Colonic mucosa (tissue), 4 donors: ENCODE measurements at regions not wholly inside any gene's neighbourhood (a gene's known extent, or its start where the extent isn't known, plus 50 kb on each side); places are given as distances from the start of the nearest gene placed in this dataset.

Experiments
- DNase-seq: peaks from one replicate; pipeline ENCODE4 v3.0.0-alpha.2; 2020
- H3K27ac ChIP-seq: fragments of 200-600 bp; one replicate; pipeline ENCODE4 v1.8.0; 2021
- H3K27me3 ChIP-seq: fragments of 200-600 bp; one replicate; pipeline ENCODE4 v1.8.0; 2021
- H3K36me3 ChIP-seq: fragments of 200-600 bp; one replicate; pipeline ENCODE4 v1.8.0; 2021
- H3K4me1 ChIP-seq: fragments of 200-600 bp; one replicate; pipeline ENCODE4 v1.8.0; 2021; ENCODE audit warnings: mild to moderate bottlenecking
- H3K4me3 ChIP-seq: fragments of 200-600 bp; one replicate; pipeline ENCODE4 v1.8.0; 2021
- H3K9ac ChIP-seq, 2 donors: one replicate each; pipeline ENCODE4 v1.7.0; 2013; ENCODE audit warnings: control low read depth in 2 of 2, low read depth in 2 of 2, low read length in 2 of 2
- H3K9me3 ChIP-seq: fragments of 200-600 bp; one replicate; pipeline ENCODE4 v1.8.0; 2021
- CTCF ChIP-seq: fragments of 200-600 bp; IDR thresholded peaks from one replicate; pipeline ENCODE4 v1.8.0; 2022; ENCODE audit warnings: antibody characterized with exemption, mild to moderate bottlenecking
- intact Hi-C: fragments of 100-400 bp; cut with DNase I; formaldehyde crosslinking; loops from one replicate; pipeline ENCODE4 v1.14.1; 2022
- donor health status: healthy.
- donor health status: DM: no; HTN: no; CAD: no.
- donor health status: DM: no; HTN: no; CAD: no.

GRCh38 chr12:124387528-124387911 is 92.6 kb downstream of the RFLNA start:
- Histone ChIP-seq H3K27me3 (no peaks in the 10 kb centered on the region), H3K9ac (no peak overlapping the region), H3K36me3 (peaks cover 5% of the 10 kb centered on the region), H3K27ac (peak overlapping the region; percentile 47), H3K4me1 (peaks cover 17% of the 10 kb centered on the region), H3K4me3 (peak overlapping the region; percentile 49), H3K9me3 (no peaks in the 10 kb centered on the region)
- no peak for TF ChIP-seq CTCF
- intact Hi-C loops, result no loop called here
- no peak for DNase-seq

DNA sequence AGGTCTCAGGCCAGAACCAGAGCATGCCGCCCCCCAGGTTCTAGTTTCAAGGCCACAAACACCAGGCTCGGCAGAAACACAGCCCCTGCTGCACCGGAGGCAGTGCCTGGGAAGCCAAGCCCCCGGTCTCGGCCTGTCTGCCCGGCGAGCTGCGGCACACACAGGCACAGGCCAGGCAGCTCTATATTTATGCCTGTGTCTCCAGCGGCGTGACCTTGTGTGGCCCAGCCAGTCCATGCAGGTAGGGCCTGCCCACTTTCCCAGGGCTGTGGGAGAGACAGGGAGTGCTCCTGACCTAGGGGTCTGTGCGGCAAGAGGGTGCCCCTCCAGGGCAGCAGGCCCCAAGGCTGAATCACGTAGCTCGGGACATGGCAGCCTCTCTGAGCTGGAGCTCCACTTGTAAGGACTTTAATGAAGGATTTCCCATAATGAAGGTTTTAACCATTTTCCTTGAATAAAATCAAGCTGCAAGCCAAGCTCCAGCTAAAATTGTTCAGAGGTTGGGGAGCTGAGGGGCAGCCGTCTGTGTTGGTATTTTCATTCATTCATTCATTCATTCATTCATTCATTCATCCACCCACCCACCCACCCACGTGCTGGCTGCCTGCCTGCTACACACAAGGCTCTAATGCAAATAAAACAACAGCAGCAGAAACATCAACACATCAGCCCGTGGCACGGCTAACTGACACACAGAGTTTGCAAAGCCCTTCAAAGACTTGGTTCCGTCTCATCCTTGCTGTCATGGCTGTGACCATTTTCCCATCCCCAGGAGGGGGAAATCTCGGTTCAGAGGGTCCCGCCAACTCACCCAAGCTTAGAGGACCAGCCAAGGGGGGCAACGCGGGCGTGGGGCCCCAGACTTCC is 92.0 kb downstream of the RFLNA start:
- intact Hi-C loops, result no loop called here
- Histone ChIP-seq H3K27me3 (no peaks in the 10 kb centered on the region), H3K4me1 (peaks cover 13% of the 10 kb centered on the region), H3K9ac (no peak overlapping the region), H3K36me3 (peaks cover 5% of the 10 kb centered on the region), H3K4me3 (no peak overlapping the region), H3K27ac (peak overlapping the region; percentile 47), H3K9me3 (no peaks in the 10 kb centered on the region)
- DNase-seq, result no peak
- TF ChIP-seq CTCF, result no peak

DNA sequence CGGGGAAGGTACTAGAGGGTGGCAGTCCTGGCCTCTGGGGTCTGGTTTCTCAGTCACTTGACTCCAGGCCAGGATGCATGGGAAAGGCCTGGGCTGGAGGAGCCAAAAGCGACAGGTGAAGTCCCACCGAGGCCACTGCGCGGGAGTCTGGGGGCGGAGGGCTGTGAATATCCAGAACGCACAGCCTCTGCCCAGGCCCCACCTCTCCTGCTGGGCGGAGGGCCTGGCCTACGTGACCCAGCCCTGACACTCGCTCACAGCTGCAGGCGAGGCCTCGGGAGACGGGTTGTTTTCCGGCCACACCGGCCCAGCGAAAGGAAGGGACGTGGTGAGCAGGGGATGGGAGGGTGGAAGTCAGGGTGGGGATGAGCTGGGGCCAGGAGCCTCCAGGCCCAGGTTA is 91.2 kb downstream of the RFLNA start:
- Histone ChIP-seq H3K27ac (peak overlapping the region; percentile 12), H3K9ac (no peak overlapping the region), H3K4me3 (no peak overlapping the region), H3K4me1 (peaks cover 13% of the 10 kb centered on the region), H3K9me3 (no peaks in the 10 kb centered on the region), H3K36me3 (peaks cover 5% of the 10 kb centered on the region), H3K27me3 (no peaks in the 10 kb centered on the region)
- intact Hi-C loops, result no loop called here
- DNase-seq, result no peak
- no peak for TF ChIP-seq CTCF

- H3K4me1 ChIP-seq, result peaks cover 13% of the 10 kb centered on the region
- no peak for DNase-seq
- no peak overlapping the region for H3K27ac ChIP-seq
- peaks cover 5% of the 10 kb centered on the region for H3K36me3 ChIP-seq
- no peak overlapping the region for H3K4me3 ChIP-seq
- no peaks in the 10 kb centered on the region for H3K9me3 ChIP-seq
- no peak overlapping the region for H3K9ac ChIP-seq
- no peaks in the 10 kb centered on the region for H3K27me3 ChIP-seq
- TF ChIP-seq CTCF, result no peak
- intact Hi-C loops, result no loop called here
These were observed 90.5 kb downstream of the RFLNA start for GRCh38 chr12:124385219-124385969.

DNA sequence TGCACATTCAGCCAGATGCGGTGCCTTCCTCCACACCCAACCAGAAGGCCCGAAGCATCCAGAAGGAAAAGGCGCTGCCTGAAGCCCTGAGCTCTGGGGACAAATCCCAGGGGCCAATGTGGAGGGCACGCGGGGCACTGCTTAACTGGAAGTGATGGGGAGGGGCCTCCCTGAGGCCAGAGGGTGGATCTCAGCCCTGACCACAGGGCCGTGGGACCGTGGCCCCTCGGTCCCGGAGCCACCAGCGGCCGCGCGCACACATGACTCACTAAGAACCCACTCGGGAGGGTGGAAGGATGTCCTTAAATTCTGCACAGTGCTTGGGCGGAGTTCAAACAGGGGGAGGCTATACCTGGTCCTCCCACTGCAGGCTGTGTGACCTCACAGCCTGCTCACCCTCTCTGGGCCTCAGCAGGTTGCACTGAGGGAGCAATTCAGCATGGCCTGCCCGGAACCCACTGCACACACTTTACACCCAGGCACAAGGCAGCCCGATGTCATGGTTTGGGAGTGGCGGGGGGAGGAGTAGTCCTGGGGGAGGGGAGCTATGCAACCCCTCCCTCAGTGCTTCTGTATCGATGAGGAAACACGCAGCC is 89.5 kb downstream of the RFLNA start:
- H3K4me1 ChIP-seq, result peaks cover 7% of the 10 kb centered on the region
- no peaks in the 10 kb centered on the region for H3K27me3 ChIP-seq
- no peak for TF ChIP-seq CTCF
- H3K36me3 ChIP-seq, result peaks cover 5% of the 10 kb centered on the region
- no peak for DNase-seq
- H3K9me3 ChIP-seq, result no peaks in the 10 kb centered on the region
- H3K4me3 ChIP-seq, result no peak overlapping the region
- intact Hi-C loops, result no loop called here
- no peak overlapping the region for H3K9ac ChIP-seq
- no peak overlapping the region for H3K27ac ChIP-seq
